Forelimb muscle (tissue), 1 donor: ENCODE measurements at regions not wholly inside any gene's neighbourhood (a gene's known extent, or its start where the extent isn't known, plus 50 kb on each side); places are given as distances from the start of the nearest gene placed in this dataset.
"Not testable (repeated sequence)": the region's sequence is repeated elsewhere in the genome, so short reads cannot be mapped to it uniquely, and the experiment has no call there.

Experiments used
- DNase-seq: peaks from one replicate; pipeline ENCODE4 v3.0.0-alpha.2; 2013; ENCODE audit warnings: low read depth

- DNase-seq: no peak
Measured at GRCh38 chr18:30175621-30176225, 866.8 kb downstream of the DSC3 start.

- no peak for DNase-seq
Measured at GRCh38 chr18:30175061-30175574, 867.4 kb downstream of the DSC3 start.

GRCh38 chr18:30163573-30163972, 879.0 kb downstream of the DSC3 start:
- DNase-seq: no peak

GRCh38 chr18:30160124-30160523, 882.4 kb downstream of the DSC3 start:
- DNase-seq: no peak

- no peak for DNase-seq
Measured at GRCh38 chr18:30150586-30151250, 891.8 kb downstream of the DSC3 start.

GRCh38 chr18:30149585-30149984, 893.0 kb downstream of the DSC3 start:
- no peak for DNase-seq

- DNase-seq: no peak
Measured at GRCh38 chr18:30142870-30143269, 899.7 kb downstream of the DSC3 start.

GRCh38 chr18:30142248-30142647, 900.3 kb downstream of the DSC3 start:
- no peak for DNase-seq

GRCh38 chr18:30141506-30141905, 901.0 kb downstream of the DSC3 start:
- DNase-seq: not testable (repeated sequence)

GRCh38 chr18:30139631-30140287, 902.8 kb downstream of the DSC3 start:
- no peak for DNase-seq

- DNase-seq: no peak
Measured at GRCh38 chr18:30135938-30136337, 906.6 kb downstream of the DSC3 start.

- DNase-seq: no peak
Measured at GRCh38 chr18:30134020-30134419, 908.5 kb downstream of the DSC3 start.

- DNase-seq: no peak
Measured at GRCh38 chr18:30132959-30133358, 909.6 kb downstream of the DSC3 start.

- DNase-seq: no peak
Measured at GRCh38 chr18:30121397-30121796, 921.1 kb downstream of the DSC3 start.

- DNase-seq: no peak
Measured at GRCh38 chr18:30113454-30113853, 929.1 kb downstream of the DSC3 start.

GRCh38 chr18:30106356-30106755, 936.2 kb downstream of the DSC3 start:
- no peak for DNase-seq

GRCh38 chr18:30103881-30104280, 938.7 kb downstream of the DSC3 start:
- DNase-seq: no peak

- no peak for DNase-seq
Measured at GRCh38 chr18:30096796-30097195, 945.7 kb downstream of the DSC3 start.

- no peak for DNase-seq
Measured at GRCh38 chr18:30094556-30094955, 948.0 kb downstream of the DSC3 start.

- DNase-seq: no peak
Measured at GRCh38 chr18:30093376-30093775, 949.2 kb downstream of the DSC3 start.

- DNase-seq: no peak
Measured at GRCh38 chr18:30088238-30089015, 954.1 kb downstream of the DSC3 start.

GRCh38 chr18:30086351-30086750, 956.2 kb downstream of the DSC3 start:
- DNase-seq: no peak
